ENCODE measurements at regions not wholly inside any gene's neighbourhood (a gene's known extent, or its start where the extent isn't known, plus 50 kb on each side); places are given as distances from the start of the nearest gene placed in this dataset.

DNA sequence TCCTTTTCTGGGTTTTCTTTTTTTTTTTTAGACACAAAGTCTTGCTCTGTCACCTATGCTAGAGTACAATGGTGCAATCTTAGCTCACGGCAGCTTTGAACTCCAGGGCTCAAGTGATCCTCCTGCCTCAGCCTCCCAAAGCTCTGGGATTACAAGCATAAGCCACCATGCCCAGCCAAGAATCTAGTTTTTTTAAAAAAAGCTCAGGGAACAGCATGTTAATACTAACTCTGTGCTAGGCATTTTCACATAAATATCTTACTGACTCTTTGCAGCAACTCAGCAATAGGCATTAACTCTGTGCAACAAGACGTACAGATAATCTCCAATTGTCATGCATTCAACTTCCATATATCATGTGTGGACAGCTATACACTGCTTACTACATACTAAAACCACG, 97.4 kb downstream of the LLPH start:
- TF ChIP-seq, protein P1, sequence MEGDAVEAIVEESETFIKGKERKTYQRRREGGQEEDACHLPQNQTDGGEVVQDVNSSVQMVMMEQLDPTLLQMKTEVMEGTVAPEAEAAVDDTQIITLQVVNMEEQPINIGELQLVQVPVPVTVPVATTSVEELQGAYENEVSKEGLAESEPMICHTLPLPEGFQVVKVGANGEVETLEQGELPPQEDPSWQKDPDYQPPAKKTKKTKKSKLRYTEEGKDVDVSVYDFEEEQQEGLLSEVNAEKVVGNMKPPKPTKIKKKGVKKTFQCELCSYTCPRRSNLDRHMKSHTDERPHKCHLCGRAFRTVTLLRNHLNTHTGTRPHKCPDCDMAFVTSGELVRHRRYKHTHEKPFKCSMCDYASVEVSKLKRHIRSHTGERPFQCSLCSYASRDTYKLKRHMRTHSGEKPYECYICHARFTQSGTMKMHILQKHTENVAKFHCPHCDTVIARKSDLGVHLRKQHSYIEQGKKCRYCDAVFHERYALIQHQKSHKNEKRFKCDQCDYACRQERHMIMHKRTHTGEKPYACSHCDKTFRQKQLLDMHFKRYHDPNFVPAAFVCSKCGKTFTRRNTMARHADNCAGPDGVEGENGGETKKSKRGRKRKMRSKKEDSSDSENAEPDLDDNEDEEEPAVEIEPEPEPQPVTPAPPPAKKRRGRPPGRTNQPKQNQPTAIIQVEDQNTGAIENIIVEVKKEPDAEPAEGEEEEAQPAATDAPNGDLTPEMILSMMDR (tag by site-specific recombination; IDR thresholded peaks at IDR 0.05): no peak
- no peak for TF ChIP-seq ZNF423 (tag by site-specific recombination; IDR thresholded peaks at IDR 0.05)
